Calu3 (cell line): ENCODE measurements at regions not wholly inside any gene's neighbourhood (a gene's known extent, or its start where the extent isn't known, plus 50 kb on each side); places are given as distances from the start of the nearest gene placed in this dataset.

Experiments used
- BruUV-seq: library from RNA; stranded (reverse); fragments of 400-500 nt; replicated peaks from 2 replicates; lab custom pipeline; 2021; lab: Mats Ljungman, UMichigan
- CTCF ChIA-PET: fragments of 300-600 bp; sonication (Branson Sonifier 250); formaldehyde crosslinking; loops from one replicate; lab custom pipeline; 2022; ENCODE audit warnings: antibody characterized with exemption; lab: Charles Lee
- DNase-seq: peaks from one replicate; pipeline ENCODE4 v3.0.0; 2022
- H3K27ac Mint-ChIP-seq: one replicate; pipeline ENCODE4 v1.8.0; 2022; ENCODE audit warnings: mixed read lengths; ENCODE audit not compliant: unreplicated experiment
- H3K27me3 Mint-ChIP-seq: one replicate; pipeline ENCODE4 v1.8.0; 2022; ENCODE audit warnings: mixed read lengths; ENCODE audit not compliant: unreplicated experiment
- H3K36me3 Mint-ChIP-seq: one replicate; pipeline ENCODE4 v1.8.0; 2022; ENCODE audit warnings: mild to moderate bottlenecking, moderate library complexity, mixed read lengths; ENCODE audit not compliant: insufficient read depth, unreplicated experiment
- H3K4me1 Mint-ChIP-seq: one replicate; pipeline ENCODE4 v1.8.0; 2022; ENCODE audit warnings: mild to moderate bottlenecking, low read depth, mixed read lengths; ENCODE audit not compliant: unreplicated experiment
- H3K4me3 Mint-ChIP-seq: one replicate; pipeline ENCODE4 v1.8.0; 2022; ENCODE audit warnings: mild to moderate bottlenecking, low read depth, moderate library complexity, mixed read lengths; ENCODE audit not compliant: unreplicated experiment
- H3K9me3 Mint-ChIP-seq: one replicate; pipeline ENCODE4 v1.8.0; 2022; ENCODE audit warnings: low read depth, mixed read lengths; ENCODE audit not compliant: unreplicated experiment
- intact Hi-C: fragments of 100-400 bp; cut with micrococcal nuclease; formaldehyde crosslinking; loops from one replicate; pipeline ENCODE4 v1.10.0; 2022; ENCODE audit not compliant: unreplicated experiment
- TF ChIP-seq, protein P1 (sequence below): fragments of 200-600 bp; IDR thresholded peaks from one replicate; pipeline ENCODE4 v1.8.0; 2022; ENCODE audit warnings: antibody characterized with exemption; ENCODE audit not compliant: unreplicated experiment

DNA sequence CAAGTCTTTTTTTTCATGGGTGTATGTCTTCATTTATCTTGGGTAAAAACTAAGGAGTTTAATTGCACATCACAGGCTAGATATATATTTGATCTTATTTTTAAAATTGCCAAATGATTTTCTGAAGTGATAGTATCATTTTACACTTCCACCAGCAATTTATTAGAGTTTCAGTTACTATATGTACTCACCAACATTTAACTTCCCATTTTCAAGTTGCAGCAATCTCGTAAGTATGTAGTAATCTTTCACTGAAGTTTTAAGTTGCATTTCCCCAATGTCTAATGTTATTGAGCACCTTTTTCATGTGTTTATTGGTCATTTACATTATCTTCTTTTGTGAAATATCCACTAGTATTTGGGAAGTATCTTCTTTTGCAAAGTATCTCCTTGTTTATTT, 277.4 kb upstream of the CNR1 start:
- Mint-ChIP-seq H3K4me1 (no peaks in the 10 kb centered on the region), H3K9me3 (no peaks in the 10 kb centered on the region), H3K36me3 (no peaks in the 10 kb centered on the region), H3K27ac (no peak overlapping the region), H3K27me3 (no peaks in the 10 kb centered on the region), H3K4me3 (no peak overlapping the region)
- BruUV-seq = no TSS peak
- TF ChIP-seq, protein P1, sequence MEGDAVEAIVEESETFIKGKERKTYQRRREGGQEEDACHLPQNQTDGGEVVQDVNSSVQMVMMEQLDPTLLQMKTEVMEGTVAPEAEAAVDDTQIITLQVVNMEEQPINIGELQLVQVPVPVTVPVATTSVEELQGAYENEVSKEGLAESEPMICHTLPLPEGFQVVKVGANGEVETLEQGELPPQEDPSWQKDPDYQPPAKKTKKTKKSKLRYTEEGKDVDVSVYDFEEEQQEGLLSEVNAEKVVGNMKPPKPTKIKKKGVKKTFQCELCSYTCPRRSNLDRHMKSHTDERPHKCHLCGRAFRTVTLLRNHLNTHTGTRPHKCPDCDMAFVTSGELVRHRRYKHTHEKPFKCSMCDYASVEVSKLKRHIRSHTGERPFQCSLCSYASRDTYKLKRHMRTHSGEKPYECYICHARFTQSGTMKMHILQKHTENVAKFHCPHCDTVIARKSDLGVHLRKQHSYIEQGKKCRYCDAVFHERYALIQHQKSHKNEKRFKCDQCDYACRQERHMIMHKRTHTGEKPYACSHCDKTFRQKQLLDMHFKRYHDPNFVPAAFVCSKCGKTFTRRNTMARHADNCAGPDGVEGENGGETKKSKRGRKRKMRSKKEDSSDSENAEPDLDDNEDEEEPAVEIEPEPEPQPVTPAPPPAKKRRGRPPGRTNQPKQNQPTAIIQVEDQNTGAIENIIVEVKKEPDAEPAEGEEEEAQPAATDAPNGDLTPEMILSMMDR = no peak
- DNase-seq = no peak
- intact Hi-C loops = no loop called here
- CTCF ChIA-PET = no interaction called here

DNA sequence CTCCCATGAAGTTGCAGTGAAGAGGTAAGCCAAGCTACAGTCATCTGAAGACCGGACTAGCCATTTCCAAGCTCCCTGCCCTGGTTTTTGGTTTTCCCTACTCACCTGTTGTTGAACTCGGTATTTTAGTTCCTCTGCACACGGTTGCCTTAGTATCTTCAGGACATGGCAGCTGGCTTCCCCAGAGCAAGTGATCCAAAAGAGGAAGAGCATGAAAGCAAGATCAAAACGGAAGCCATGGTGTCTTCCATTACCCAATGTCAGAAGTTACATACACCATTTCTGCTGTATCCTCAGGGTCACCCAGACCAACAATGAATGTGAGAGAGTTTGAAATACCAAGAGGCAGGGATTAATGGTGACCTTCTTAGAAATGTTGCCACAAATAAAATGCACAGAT, 276.6 kb upstream of the CNR1 start:
- BruUV-seq = no TSS peak
- Mint-ChIP-seq H3K4me1 (no peaks in the 10 kb centered on the region), H3K27ac (no peak overlapping the region), H3K4me3 (no peak overlapping the region), H3K36me3 (no peaks in the 10 kb centered on the region), H3K27me3 (no peaks in the 10 kb centered on the region), H3K9me3 (no peaks in the 10 kb centered on the region)
- intact Hi-C loops = no loop called here
- DNase-seq = no peak
- TF ChIP-seq, protein P1 = no peak
- CTCF ChIA-PET = no interaction called here

DNA sequence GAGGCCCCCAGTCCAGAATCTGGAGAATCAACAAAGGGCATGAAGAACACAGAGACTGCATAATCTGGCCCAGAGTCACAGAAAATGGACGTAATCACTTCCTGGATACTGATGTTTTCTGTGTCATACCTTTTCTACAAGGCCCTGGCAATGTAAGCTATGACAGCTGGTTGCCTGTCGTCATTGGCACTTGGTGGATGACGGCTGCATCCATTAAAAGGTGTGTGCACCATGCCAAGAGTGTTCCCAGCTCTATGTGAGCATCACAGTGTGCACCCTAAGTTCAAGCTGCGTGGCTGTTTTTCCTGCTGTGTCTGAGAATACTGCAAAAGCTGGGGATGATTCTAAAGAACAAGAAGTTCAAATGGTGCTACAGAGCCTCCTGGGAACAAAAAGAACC, 275.2 kb upstream of the CNR1 start:
- no peaks in the 10 kb centered on the region for H3K4me1 Mint-ChIP-seq
- DNase-seq = no peak
- no peaks in the 10 kb centered on the region for H3K9me3 Mint-ChIP-seq
- H3K36me3 Mint-ChIP-seq = no peaks in the 10 kb centered on the region
- BruUV-seq = no TSS peak
- CTCF ChIA-PET = no interaction called here
- TF ChIP-seq, protein P1 = no peak
- H3K27ac Mint-ChIP-seq = no peak overlapping the region
- H3K4me3 Mint-ChIP-seq = no peak overlapping the region
- H3K27me3 Mint-ChIP-seq = no peaks in the 10 kb centered on the region
- intact Hi-C loops = no loop called here

DNA sequence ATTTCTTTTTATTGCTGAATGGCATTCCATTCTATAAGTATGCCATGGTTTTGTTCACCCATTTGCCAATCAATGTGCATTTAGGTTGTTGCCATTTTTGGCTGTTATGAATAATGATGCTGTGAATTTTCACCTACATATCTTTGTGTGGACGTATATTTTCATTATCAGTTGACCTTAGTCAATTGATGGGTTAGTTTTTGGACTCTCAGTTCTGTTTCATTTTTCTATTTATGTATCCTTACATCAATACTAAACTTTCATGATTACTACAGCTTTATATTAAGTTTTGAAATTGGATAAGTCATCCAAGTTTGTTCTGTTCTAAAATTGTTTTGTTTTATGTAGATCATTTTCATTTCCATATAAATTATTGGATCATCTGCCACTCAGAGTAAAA, 261.9 kb upstream of the CNR1 start:
- Mint-ChIP-seq H3K4me3 (no peak overlapping the region), H3K27ac (no peak overlapping the region), H3K9me3 (peaks cover 3% of the 10 kb centered on the region), H3K4me1 (no peaks in the 10 kb centered on the region), H3K36me3 (no peaks in the 10 kb centered on the region), H3K27me3 (peaks cover 30% of the 10 kb centered on the region)
- no TSS peak for BruUV-seq
- no peak for DNase-seq
- CTCF ChIA-PET = no interaction called here
- intact Hi-C loops = no loop called here
- TF ChIP-seq, protein P1 = no peak
